HepG2 (cell line): ENCODE measurements at regions not wholly inside any gene's neighbourhood (a gene's known extent, or its start where the extent isn't known, plus 50 kb on each side); places are given as distances from the start of the nearest gene placed in this dataset.

Source experiments
- ARID4A ChIP-seq: sonication (generic); formaldehyde crosslinking; IDR thresholded peaks from 2 replicates; pipeline ENCODE4 v1.5.0; 2020; ENCODE audit warnings: mild to moderate bottlenecking, missing genetic modification reagents, borderline replicate concordance
- ETV5 ChIP-seq: IDR thresholded peaks from 2 replicates; pipeline ENCODE4 v1.6.1; 2018; ENCODE audit warnings: missing biosample characterization, missing genetic modification reagents, inconsistent platforms, borderline replicate concordance
- GTF3A ChIP-seq: sonication (generic); formaldehyde crosslinking; conservative IDR thresholded peaks from 2 replicates; pipeline ENCODE4 v1.4.0; 2020; ENCODE audit warnings: mild to moderate bottlenecking, missing genetic modification reagents
- NFYC ChIP-seq: IDR thresholded peaks from 2 replicates; pipeline ENCODE4 v1.6.1; 2016; ENCODE audit warnings: missing genetic modification reagents, missing compliant biosample characterization
- ZNF34 ChIP-seq: sonication (generic); formaldehyde crosslinking; IDR thresholded peaks from 2 replicates; pipeline ENCODE4 v1.4.0; 2020; ENCODE audit warnings: mild to moderate bottlenecking, missing genetic modification reagents, borderline replicate concordance
- TF ChIP-seq, protein P1 (sequence below): sonication (generic); formaldehyde crosslinking; IDR thresholded peaks from 2 replicates; pipeline ENCODE4 v1.4.0; 2020; ENCODE audit warnings: low read depth, missing genetic modification reagents

DNA sequence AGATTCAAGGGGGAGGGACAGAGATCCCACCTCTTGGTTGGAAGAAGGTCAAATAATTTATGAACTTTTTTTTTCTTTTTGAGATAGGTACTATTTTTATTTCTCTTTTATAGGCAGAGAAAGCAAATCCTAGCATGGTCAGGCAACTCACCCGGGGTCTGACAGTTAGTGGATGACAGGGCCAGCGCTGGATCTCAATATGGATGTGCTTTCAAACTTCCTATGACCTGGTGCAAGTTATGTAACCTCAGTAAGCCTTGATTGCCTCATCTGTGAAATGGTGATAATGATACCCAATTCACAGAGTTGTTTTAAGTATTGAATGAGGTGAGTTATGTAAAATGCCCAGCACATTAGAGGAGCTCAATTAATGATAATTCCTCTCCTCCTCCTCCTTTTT lies 86.8 kb upstream of the MEF2A start (continued):
- no peak for TF ChIP-seq ARID4A (CRISPR knock-in tag)
- TF ChIP-seq, protein P1, sequence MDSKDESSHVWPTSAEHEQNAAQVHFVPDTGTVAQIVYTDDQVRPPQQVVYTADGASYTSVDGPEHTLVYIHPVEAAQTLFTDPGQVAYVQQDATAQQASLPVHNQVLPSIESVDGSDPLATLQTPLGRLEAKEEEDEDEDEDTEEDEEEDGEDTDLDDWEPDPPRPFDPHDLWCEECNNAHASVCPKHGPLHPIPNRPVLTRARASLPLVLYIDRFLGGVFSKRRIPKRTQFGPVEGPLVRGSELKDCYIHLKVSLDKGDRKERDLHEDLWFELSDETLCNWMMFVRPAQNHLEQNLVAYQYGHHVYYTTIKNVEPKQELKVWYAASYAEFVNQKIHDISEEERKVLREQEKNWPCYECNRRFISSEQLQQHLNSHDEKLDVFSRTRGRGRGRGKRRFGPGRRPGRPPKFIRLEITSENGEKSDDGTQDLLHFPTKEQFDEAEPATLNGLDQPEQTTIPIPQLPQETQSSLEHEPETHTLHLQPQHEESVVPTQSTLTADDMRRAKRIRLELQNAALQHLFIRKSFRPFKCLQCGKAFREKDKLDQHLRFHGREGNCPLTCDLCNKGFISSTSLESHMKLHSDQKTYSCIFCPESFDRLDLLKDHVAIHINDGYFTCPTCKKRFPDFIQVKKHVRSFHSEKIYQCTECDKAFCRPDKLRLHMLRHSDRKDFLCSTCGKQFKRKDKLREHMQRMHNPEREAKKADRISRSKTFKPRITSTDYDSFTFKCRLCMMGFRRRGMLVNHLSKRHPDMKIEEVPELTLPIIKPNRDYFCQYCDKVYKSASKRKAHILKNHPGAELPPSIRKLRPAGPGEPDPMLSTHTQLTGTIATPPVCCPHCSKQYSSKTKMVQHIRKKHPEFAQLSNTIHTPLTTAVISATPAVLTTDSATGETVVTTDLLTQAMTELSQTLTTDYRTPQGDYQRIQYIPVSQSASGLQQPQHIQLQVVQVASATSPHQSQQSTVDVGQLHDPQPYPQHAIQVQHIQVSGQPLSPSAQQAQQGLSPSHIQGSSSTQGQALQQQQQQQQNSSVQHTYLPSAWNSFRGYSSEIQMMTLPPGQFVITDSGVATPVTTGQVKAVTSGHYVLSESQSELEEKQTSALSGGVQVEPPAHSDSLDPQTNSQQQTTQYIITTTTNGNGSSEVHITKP (CRISPR knock-in tag), result no peak
- TF ChIP-seq NFYC, result no peak
- TF ChIP-seq ETV5 (CRISPR knock-in tag), result no peak
- TF ChIP-seq ZNF34 (CRISPR knock-in tag), result no peak
- TF ChIP-seq GTF3A (CRISPR knock-in tag), result no peak
- TF ChIP-seq, all 625 proteins: peak for 0
